ENCODE measurements at regions not wholly inside any gene's neighbourhood (a gene's known extent, or its start where the extent isn't known, plus 50 kb on each side); places are given as distances from the start of the nearest gene placed in this dataset.

DNA sequence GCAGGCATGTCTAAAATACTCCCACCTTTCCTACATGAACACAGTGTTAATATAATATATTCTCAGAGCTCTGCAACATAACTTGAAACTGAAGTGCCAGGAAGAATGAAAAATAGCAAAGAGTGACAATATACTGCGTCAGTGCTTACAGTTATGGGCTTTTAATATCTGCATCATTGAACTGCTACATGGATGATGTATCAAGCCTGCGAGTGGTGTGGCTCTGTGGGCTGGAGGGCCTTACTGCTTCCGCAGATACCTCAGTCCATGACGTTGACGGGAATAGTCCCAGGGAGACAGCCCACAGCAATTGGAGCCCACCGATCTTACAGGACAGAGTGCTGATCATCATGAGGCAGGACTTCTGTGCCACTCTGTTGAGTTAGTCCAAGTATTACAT is 727.0 kb downstream of the NR2F2 start:
- DNase-seq (no peak), ATAC-seq (ENCODE audit: low FRiP score in 2 of 2) (no peak)
- WGBS, 2 donors: 88 to 91% methylated on average over 3 to 6 of the region's 6 CpGs
- Histone ChIP-seq H3K27me3 (no peaks in the 10 kb centered on the region), H3K36me3 (no peaks in the 10 kb centered on the region), H3K27ac (no peak overlapping the region), H3K4me3 (no peak overlapping the region), H3K4me1 (no peaks in the 10 kb centered on the region), H3K9me3 (no peaks in the 10 kb centered on the region)
- TF ChIP-seq, protein P1, sequence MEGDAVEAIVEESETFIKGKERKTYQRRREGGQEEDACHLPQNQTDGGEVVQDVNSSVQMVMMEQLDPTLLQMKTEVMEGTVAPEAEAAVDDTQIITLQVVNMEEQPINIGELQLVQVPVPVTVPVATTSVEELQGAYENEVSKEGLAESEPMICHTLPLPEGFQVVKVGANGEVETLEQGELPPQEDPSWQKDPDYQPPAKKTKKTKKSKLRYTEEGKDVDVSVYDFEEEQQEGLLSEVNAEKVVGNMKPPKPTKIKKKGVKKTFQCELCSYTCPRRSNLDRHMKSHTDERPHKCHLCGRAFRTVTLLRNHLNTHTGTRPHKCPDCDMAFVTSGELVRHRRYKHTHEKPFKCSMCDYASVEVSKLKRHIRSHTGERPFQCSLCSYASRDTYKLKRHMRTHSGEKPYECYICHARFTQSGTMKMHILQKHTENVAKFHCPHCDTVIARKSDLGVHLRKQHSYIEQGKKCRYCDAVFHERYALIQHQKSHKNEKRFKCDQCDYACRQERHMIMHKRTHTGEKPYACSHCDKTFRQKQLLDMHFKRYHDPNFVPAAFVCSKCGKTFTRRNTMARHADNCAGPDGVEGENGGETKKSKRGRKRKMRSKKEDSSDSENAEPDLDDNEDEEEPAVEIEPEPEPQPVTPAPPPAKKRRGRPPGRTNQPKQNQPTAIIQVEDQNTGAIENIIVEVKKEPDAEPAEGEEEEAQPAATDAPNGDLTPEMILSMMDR (IDR thresholded peaks at IDR 0.05): no peak
- no peak for TF ChIP-seq POLR2A (IDR thresholded peaks at IDR 0.05)
- TF ChIP-seq EP300 (IDR thresholded peaks at IDR 0.05): no peak
- no peak for TF ChIP-seq POLR2AphosphoS5 (IDR thresholded peaks at IDR 0.05)

DNA sequence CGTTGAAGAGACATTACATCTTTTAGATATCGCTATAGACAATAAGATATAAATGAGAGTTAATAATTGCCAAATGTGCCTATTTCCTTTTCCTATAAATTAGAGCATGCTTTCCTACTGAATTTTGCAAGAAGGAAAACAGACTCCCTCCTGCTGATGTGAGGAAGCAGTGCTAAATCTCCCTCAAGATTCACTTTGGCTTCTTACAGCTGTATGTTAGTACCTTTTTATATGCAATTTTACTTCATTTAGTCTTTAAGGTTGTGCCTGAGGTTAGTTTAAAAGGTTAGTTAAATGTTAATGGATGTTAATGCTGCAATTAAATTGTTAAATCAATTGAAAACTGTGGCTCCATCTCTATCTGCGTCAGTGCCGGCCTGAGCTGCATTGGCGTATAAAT is 728.8 kb downstream of the NR2F2 start:
- no peak for ATAC-seq (ENCODE audit: low FRiP score in 2 of 2)
- WGBS, 2 donors: 69 to 80% methylated on average over 5 of the region's 5 CpGs
- H3K4me1 ChIP-seq: no peaks in the 10 kb centered on the region
- H3K4me3 ChIP-seq: no peak overlapping the region
- no peaks in the 10 kb centered on the region for H3K27me3 ChIP-seq
- H3K9me3 ChIP-seq: no peaks in the 10 kb centered on the region
- H3K36me3 ChIP-seq: no peaks in the 10 kb centered on the region
- no peak overlapping the region for H3K27ac ChIP-seq
- TF ChIP-seq, protein P1 (IDR thresholded peaks at IDR 0.05): no peak
- TF ChIP-seq POLR2AphosphoS5 (IDR thresholded peaks at IDR 0.05) (no peak), EP300 (IDR thresholded peaks at IDR 0.05) (no peak), POLR2A (IDR thresholded peaks at IDR 0.05) (no peak)
- DNase-seq: no peak

DNA sequence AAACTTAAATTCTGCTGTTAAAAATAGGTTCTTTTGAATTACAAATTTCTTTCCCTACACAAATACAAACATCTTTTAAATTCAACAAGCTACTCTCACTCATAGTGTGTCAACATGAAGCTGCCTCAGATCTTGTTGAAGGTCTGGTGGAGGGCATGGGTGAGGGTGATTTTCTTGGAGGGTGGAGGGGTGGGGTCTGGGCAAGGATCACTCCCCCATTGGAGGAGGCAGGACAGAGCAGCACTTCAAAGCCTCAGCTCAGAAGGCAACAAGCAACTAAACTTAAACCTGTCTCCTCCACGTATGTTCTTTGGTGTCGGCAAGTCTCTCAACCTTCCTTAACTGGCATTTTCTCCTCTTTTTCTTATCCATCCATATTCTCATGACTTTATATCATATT is 730.9 kb downstream of the NR2F2 start:
- no peak overlapping the region for H3K4me3 ChIP-seq
- ATAC-seq (ENCODE audit: low FRiP score in 2 of 2): no peak
- TF ChIP-seq EP300 (IDR thresholded peaks at IDR 0.05) (no peak), POLR2A (IDR thresholded peaks at IDR 0.05) (no peak), POLR2AphosphoS5 (IDR thresholded peaks at IDR 0.05) (no peak)
- TF ChIP-seq, protein P1 (IDR thresholded peaks at IDR 0.05): no peak
- no peak for DNase-seq
- H3K27me3 ChIP-seq: no peaks in the 10 kb centered on the region
- no peaks in the 10 kb centered on the region for H3K36me3 ChIP-seq
- no peaks in the 10 kb centered on the region for H3K9me3 ChIP-seq
- H3K27ac ChIP-seq: no peak overlapping the region
- WGBS, 2 donors: 46 to 50% methylated on average over 2 of the region's 2 CpGs
- H3K4me1 ChIP-seq: no peaks in the 10 kb centered on the region

DNA sequence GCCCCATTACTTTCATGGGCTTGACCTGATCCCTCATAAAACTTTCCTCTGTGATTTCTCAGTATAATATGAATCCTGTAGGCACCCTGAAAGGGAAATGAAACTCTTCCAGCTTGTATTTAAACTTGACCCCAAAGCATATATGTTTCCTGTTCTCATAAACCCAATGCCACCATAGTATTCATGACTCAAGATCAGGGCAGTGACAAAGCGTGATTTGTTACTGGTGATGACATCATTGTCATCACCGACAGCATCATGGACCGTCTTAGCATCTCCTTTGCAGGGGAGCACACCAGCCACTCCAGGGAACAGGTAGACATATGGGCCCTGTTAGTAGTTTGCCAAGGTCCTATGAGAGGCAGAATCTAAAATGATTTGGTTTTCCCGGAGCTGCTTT is 741.2 kb downstream of the NR2F2 start:
- Histone ChIP-seq H3K4me1 (no peaks in the 10 kb centered on the region), H3K36me3 (no peaks in the 10 kb centered on the region), H3K4me3 (no peak overlapping the region), H3K9me3 (peaks cover 0 to 7% (median 0%) of the 10 kb centered on the region in 4 donors), H3K27ac (no peak overlapping the region), H3K27me3 (no peaks in the 10 kb centered on the region)
- no peak for TF ChIP-seq POLR2AphosphoS5 (IDR thresholded peaks at IDR 0.05)
- TF ChIP-seq EP300 (IDR thresholded peaks at IDR 0.05): no peak
- TF ChIP-seq, protein P1 (IDR thresholded peaks at IDR 0.05): no peak
- ATAC-seq (ENCODE audit: low FRiP score in 2 of 2) (no peak), DNase-seq (no peak)
- WGBS, 2 donors: 87 to 90% methylated on average over 4 of the region's 4 CpGs

DNA sequence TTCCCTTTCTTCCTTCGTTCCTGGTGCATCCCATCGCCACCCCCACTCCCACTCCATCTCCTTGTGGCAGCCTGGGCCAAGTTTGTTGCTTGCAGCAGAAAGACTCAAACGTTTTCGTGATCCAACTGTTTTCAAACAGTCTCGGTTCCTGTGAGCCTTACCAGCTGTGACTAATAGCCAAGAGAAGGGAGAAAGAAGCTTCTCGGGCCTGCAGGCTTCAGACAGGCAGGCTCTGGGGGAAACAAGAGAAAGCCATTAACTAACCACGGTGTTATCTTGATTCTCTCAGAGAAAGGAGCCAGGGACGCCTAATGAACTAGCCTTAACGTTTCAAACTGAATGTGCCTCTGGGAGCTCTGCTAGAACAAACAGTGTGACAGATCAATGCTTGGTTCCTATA is 742.0 kb downstream of the NR2F2 start:
- H3K27me3 ChIP-seq: no peaks in the 10 kb centered on the region
- 40 to 45% methylated on average over 9 of the region's 9 CpGs for WGBS, 2 donors
- peaks cover 0 to 7% (median 0%) of the 10 kb centered on the region in 4 donors for H3K9me3 ChIP-seq
- H3K36me3 ChIP-seq: no peaks in the 10 kb centered on the region
- H3K4me3 ChIP-seq: no peak overlapping the region
- TF ChIP-seq POLR2AphosphoS5 (IDR thresholded peaks at IDR 0.05) (no peak), EP300 (IDR thresholded peaks at IDR 0.05) (no peak), POLR2A (IDR thresholded peaks at IDR 0.05) (no peak)
- TF ChIP-seq, protein P1 (IDR thresholded peaks at IDR 0.05): no peak
- no peak overlapping the region for H3K27ac ChIP-seq
- ATAC-seq (ENCODE audit: low FRiP score in 2 of 2) (no peak), DNase-seq (no peak)
- no peaks in the 10 kb centered on the region for H3K4me1 ChIP-seq
